H9 (cell line): ENCODE measurements at regions not wholly inside any gene's neighbourhood (a gene's known extent, or its start where the extent isn't known, plus 50 kb on each side); places are given as distances from the start of the nearest gene placed in this dataset.

ENCODE experiments used
- DNase-seq: peaks from one replicate; pipeline ENCODE4 v3.0.0-alpha.2; 2017
- H2AFZ ChIP-seq: one replicate; pipeline ENCODE4 v1.6.1; 2013; ENCODE audit warnings: mild to moderate bottlenecking, low read length, control low read depth, moderate library complexity
- H2AK5ac ChIP-seq: 2 replicates; pipeline ENCODE4 v1.6.1; 2013; ENCODE audit warnings: low read length, control low read depth, mixed read lengths; ENCODE audit not compliant: insufficient read length
- H2BK120ac ChIP-seq: one replicate; pipeline ENCODE4 v1.6.1; 2013; ENCODE audit warnings: low read depth, mild to moderate bottlenecking, low read length, control low read depth, inconsistent platforms; ENCODE audit not compliant: poor library complexity, severe bottlenecking
- H2BK12ac ChIP-seq: 2 replicates; pipeline ENCODE4 v1.6.1; 2013; ENCODE audit warnings: low read length, control low read depth, mixed read lengths, low read depth; ENCODE audit not compliant: insufficient read length
- H2BK15ac ChIP-seq: 2 replicates; pipeline ENCODE4 v1.6.1; 2013; ENCODE audit warnings: low read depth, low read length, control low read depth
- H2BK20ac ChIP-seq: one replicate; pipeline ENCODE4 v1.6.1; 2013; ENCODE audit warnings: low read depth, mild to moderate bottlenecking, low read length, control low read depth, inconsistent platforms; ENCODE audit not compliant: poor library complexity, severe bottlenecking
- H2BK5ac ChIP-seq: 2 replicates; pipeline ENCODE4 v1.6.1; 2013; ENCODE audit warnings: low read length, control low read depth, mixed read lengths; ENCODE audit not compliant: insufficient read length
- H3K14ac ChIP-seq: 2 replicates; pipeline ENCODE4 v1.6.1; 2013; ENCODE audit warnings: low read length, control low read depth; ENCODE audit not compliant: insufficient read depth
- H3K18ac ChIP-seq: 2 replicates; pipeline ENCODE4 v1.6.1; 2013; ENCODE audit warnings: low read depth, mild to moderate bottlenecking, mixed read lengths, low read length, control low read depth; ENCODE audit not compliant: insufficient read length
- H3K23ac ChIP-seq: 2 replicates; pipeline ENCODE4 v1.6.1; 2013; ENCODE audit warnings: low read length, control low read depth, mixed read lengths, low read depth; ENCODE audit not compliant: insufficient read length
- H3K23me2 ChIP-seq: 2 replicates; pipeline ENCODE4 v1.6.1; 2013; ENCODE audit warnings: low read depth, mild to moderate bottlenecking, mixed read lengths, low read length, control low read depth; ENCODE audit not compliant: insufficient read length, poor library complexity, severe bottlenecking
- H3K27ac ChIP-seq: 2 replicates; pipeline ENCODE4 v1.5.1; 2013; ENCODE audit warnings: low read length, control low read depth, mixed read lengths, low read depth; ENCODE audit not compliant: insufficient read length
- H3K27me3 ChIP-seq: 2 replicates; pipeline ENCODE4 v1.6.1; 2013; ENCODE audit warnings: low read length, control low read depth, inconsistent platforms; ENCODE audit not compliant: insufficient read depth
- H3K4ac ChIP-seq: 2 replicates; pipeline ENCODE4 v1.6.1; 2013; ENCODE audit warnings: low read depth, mild to moderate bottlenecking, control low read depth, inconsistent platforms, low read length, moderate library complexity
- H3K4me1 ChIP-seq: 2 replicates; pipeline ENCODE4 v1.6.1; 2013; ENCODE audit warnings: low read length, control low read depth, inconsistent platforms; ENCODE audit not compliant: insufficient read depth
- H3K4me2 ChIP-seq: 2 replicates; pipeline ENCODE4 v1.6.1; 2013; ENCODE audit warnings: low read length, control low read depth, mixed read lengths; ENCODE audit not compliant: insufficient read length, insufficient read depth
- H3K56ac ChIP-seq: 2 replicates; pipeline ENCODE4 v1.6.1; 2013; ENCODE audit warnings: low read depth, mild to moderate bottlenecking, mixed read lengths, low read length, control low read depth; ENCODE audit not compliant: insufficient read length
- H3K79me1 ChIP-seq: 2 replicates; pipeline ENCODE4 v1.6.1; 2013; ENCODE audit warnings: low read depth, mild to moderate bottlenecking, moderate library complexity, low read length, control low read depth, inconsistent platforms; ENCODE audit not compliant: insufficient read depth, poor library complexity, severe bottlenecking
- H3K79me2 ChIP-seq: 2 replicates; pipeline ENCODE4 v1.6.1; 2013; ENCODE audit warnings: low read length, control low read depth, inconsistent platforms; ENCODE audit not compliant: insufficient read depth
- H3K9ac ChIP-seq: 2 replicates; pipeline ENCODE4 v1.6.1; 2013; ENCODE audit warnings: low read length, control low read depth, mixed read lengths; ENCODE audit not compliant: insufficient read length; ENCODE audit errors: extremely low read depth
- H3K9me3 ChIP-seq: one replicate; pipeline ENCODE4 v1.6.1; 2013; ENCODE audit warnings: low read depth, low read length, inconsistent platforms; ENCODE audit not compliant: control insufficient read depth
- H3T11ph ChIP-seq: one replicate; pipeline ENCODE4 v1.6.1; 2013; ENCODE audit warnings: mild to moderate bottlenecking, low read length, control low read depth, inconsistent platforms
- H4K20me1 ChIP-seq: one replicate; pipeline ENCODE4 v1.6.1; 2013; ENCODE audit not compliant: control insufficient read depth, insufficient read length, insufficient read depth
- H4K5ac ChIP-seq: 2 replicates; pipeline ENCODE4 v1.6.1; 2013; ENCODE audit warnings: low read depth, mild to moderate bottlenecking, mixed read lengths, low read length, control low read depth; ENCODE audit not compliant: insufficient read length
- H4K8ac ChIP-seq: replicated peaks from 2 replicates; pipeline ENCODE4 v1.6.1; 2013; ENCODE audit warnings: low read length, control low read depth, mixed read lengths, low read depth; ENCODE audit not compliant: insufficient read length
- H4K91ac ChIP-seq: 2 replicates; pipeline ENCODE4 v1.6.1; 2013; ENCODE audit warnings: low read depth, mild to moderate bottlenecking, moderate library complexity, mixed read lengths, low read length, control low read depth; ENCODE audit not compliant: insufficient read length
- H3K27ac Mint-ChIP-seq, 3 experiments: 2 replicates in 2 of 3; 3 replicates in 1 of 3; pipeline ENCODE4 v1.8.0; 2020 to 2021; ENCODE audit warnings: mixed read lengths in 3 of 3, mild to moderate bottlenecking in 1 of 3, moderate library complexity in 1 of 3
- H3K27me3 Mint-ChIP-seq: 2 replicates; pipeline ENCODE4 v1.8.0; 2021; ENCODE audit warnings: low read depth, mild to moderate bottlenecking, moderate library complexity, mixed read lengths
- H3K36me3 Mint-ChIP-seq, 3 experiments: 2 replicates in 2 of 3; 3 replicates in 1 of 3; pipeline ENCODE4 v1.8.0; 2020 to 2021; ENCODE audit warnings: low read depth in 3 of 3, mixed read lengths in 3 of 3; ENCODE audit not compliant: insufficient read depth in 1 of 3
- H3K4me1 Mint-ChIP-seq, 2 experiments: 2 replicates each; pipeline ENCODE4 v1.8.0; 2020; ENCODE audit warnings: mixed read lengths in 2 of 2
- H3K4me3 Mint-ChIP-seq, 2 experiments: 2 replicates in 1 of 2; 3 replicates in 1 of 2; pipeline ENCODE4 v1.8.0; 2020 to 2021; ENCODE audit warnings: mild to moderate bottlenecking in 2 of 2, mixed read lengths in 2 of 2, moderate library complexity in 1 of 2
- H3K9me3 Mint-ChIP-seq, 2 experiments: 2 replicates in 1 of 2; 3 replicates in 1 of 2; pipeline ENCODE4 v1.8.0; 2020; ENCODE audit warnings: mild to moderate bottlenecking in 2 of 2, mixed read lengths in 2 of 2, moderate library complexity in 1 of 2
- CTCF ChIP-seq: fragments of 200-600 bp; sonication (generic); conservative IDR thresholded peaks from 3 replicates; pipeline ENCODE4 v1.8.0; 2021; ENCODE audit warnings: antibody characterized with exemption, mild to moderate bottlenecking
- WGBS: extraction: QIAGEN DNeasy Blood & Tissue Kit; methylation state at CpG from one replicate; pipeline ENCODE4 v1.1.7; 2013; ENCODE audit warnings: missing lambda C conversion rate, low lambda C conversion rate, mixed read lengths; ENCODE audit not compliant: insufficient read length; ENCODE audit errors: extremely low coverage; 5-methylcytosine and 5-hydroxymethylcytosine counted together

- no peak overlapping the region for H3T11ph ChIP-seq
- no peaks in the 10 kb centered on the region for H3K27me3 ChIP-seq
These were observed 1306.8 kb upstream of the ADGRB3 start for GRCh38 chr6:67328269-67328668.

More at GRCh38 chr6:67328269-67328668, 1306.8 kb upstream of the ADGRB3 start:
- Histone ChIP-seq H2BK15ac (no peak overlapping the region), H3K23me2 (no peaks in the 10 kb centered on the region), H2AK5ac (no peak overlapping the region), H3K4me1 (no peaks in the 10 kb centered on the region), H3K9ac (no peak overlapping the region), H3K9me3 (no peaks in the 10 kb centered on the region), H4K5ac (no peak overlapping the region), H2BK120ac (no peak overlapping the region), H2AFZ (no peak overlapping the region), H3K14ac (no peak overlapping the region), H4K20me1 (no peaks in the 10 kb centered on the region), H2BK5ac (no peak overlapping the region), H4K8ac (no peak overlapping the region), H3K4ac (no peak overlapping the region), H3K4me2 (no peak overlapping the region), H3K18ac (no peak overlapping the region), H4K91ac (no peak overlapping the region), H2BK12ac (no peak overlapping the region), H3K27ac (no peak overlapping the region), H2BK20ac (no peak overlapping the region), H3K79me1 (no peaks in the 10 kb centered on the region), H3K23ac (no peak overlapping the region), H3K79me2 (no peaks in the 10 kb centered on the region), H3K56ac (no peak overlapping the region)
- TF ChIP-seq CTCF: no peak
- no peak overlapping the region for H3K4me3 Mint-ChIP-seq
- peaks cover 0 to 2% of the 10 kb centered on the region in 2 experiments; a peak in 1 of 5 replicates for H3K9me3 Mint-ChIP-seq
- no peaks in the 10 kb centered on the region for H3K27me3 Mint-ChIP-seq
- WGBS: no CpG with 5 or more reads among the region's 2 CpGs
- no peak for DNase-seq
- no peaks in the 10 kb centered on the region; a peak in 1 of 7 replicates for H3K36me3 Mint-ChIP-seq
- H3K4me1 Mint-ChIP-seq: peaks cover 0 to 8% of the 10 kb centered on the region in 2 experiments; a peak in 2 of 4 replicates
- H3K27ac Mint-ChIP-seq: no peak overlapping the region
